Esophagus muscularis mucosa (tissue), 4 donors: ENCODE measurements at regions not wholly inside any gene's neighbourhood (a gene's known extent, or its start where the extent isn't known, plus 50 kb on each side); places are given as distances from the start of the nearest gene placed in this dataset.

Experiments used
- EP300 ChIP-seq: sonication (generic); formaldehyde crosslinking; IDR thresholded peaks from one replicate; pipeline ENCODE4 v1.6.1; 2017; ENCODE audit warnings: antibody characterized with exemption
- POLR2A ChIP-seq: fragments of 450-650 bp; IDR thresholded peaks from one replicate; pipeline ENCODE4 v1.6.1; 2017; ENCODE audit warnings: antibody characterized with exemption, moderate library complexity, mild to moderate bottlenecking, low read depth
- POLR2AphosphoS5 ChIP-seq, 2 donors: sonication (generic); formaldehyde crosslinking; IDR thresholded peaks; one replicate each; pipeline ENCODE4 v1.6.1; 2017; ENCODE audit warnings: antibody characterized with exemption in 2 of 2
- TF ChIP-seq, protein P1 (sequence below), 3 experiments: fragments of 200-600 bp in 2 of 3; fragments of 450-650 bp in 1 of 3; sonication (generic) in 2 of 3; IDR thresholded peaks; one replicate each; pipeline ENCODE4 v1.5.1; 2017 to 2019; ENCODE audit warnings: antibody characterized with exemption in 3 of 3, mild to moderate bottlenecking in 2 of 3, moderate library complexity in 1 of 3

DNA sequence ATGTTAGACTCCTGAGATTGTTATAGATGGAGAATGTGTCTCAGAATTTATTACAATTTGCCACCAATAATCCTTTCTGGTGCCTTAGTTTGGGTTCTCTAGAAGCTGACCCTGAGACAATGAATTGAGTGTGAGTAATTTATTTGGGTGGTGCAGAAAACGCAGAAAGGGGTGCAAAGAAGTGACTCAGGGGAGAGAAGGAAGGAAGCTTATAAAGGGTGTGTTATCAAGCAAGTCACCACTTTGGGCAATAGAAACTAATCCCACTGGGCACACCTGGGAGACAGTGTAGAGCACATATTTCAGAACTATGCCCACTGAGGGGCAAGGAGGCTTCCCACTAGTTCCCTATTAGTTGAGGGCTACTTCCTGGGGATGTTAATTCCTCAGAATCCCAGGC is 320.6 kb downstream of the MID1IP1 start:
- TF ChIP-seq, protein P1, sequence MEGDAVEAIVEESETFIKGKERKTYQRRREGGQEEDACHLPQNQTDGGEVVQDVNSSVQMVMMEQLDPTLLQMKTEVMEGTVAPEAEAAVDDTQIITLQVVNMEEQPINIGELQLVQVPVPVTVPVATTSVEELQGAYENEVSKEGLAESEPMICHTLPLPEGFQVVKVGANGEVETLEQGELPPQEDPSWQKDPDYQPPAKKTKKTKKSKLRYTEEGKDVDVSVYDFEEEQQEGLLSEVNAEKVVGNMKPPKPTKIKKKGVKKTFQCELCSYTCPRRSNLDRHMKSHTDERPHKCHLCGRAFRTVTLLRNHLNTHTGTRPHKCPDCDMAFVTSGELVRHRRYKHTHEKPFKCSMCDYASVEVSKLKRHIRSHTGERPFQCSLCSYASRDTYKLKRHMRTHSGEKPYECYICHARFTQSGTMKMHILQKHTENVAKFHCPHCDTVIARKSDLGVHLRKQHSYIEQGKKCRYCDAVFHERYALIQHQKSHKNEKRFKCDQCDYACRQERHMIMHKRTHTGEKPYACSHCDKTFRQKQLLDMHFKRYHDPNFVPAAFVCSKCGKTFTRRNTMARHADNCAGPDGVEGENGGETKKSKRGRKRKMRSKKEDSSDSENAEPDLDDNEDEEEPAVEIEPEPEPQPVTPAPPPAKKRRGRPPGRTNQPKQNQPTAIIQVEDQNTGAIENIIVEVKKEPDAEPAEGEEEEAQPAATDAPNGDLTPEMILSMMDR (IDR thresholded peaks at IDR 0.05), result no peak
- no peak for TF ChIP-seq POLR2AphosphoS5 (IDR thresholded peaks at IDR 0.05)
- TF ChIP-seq POLR2A, result no peak
- no peak for TF ChIP-seq EP300
